ENCODE measurements at regions not wholly inside any gene's neighbourhood (a gene's known extent, or its start where the extent isn't known, plus 50 kb on each side); places are given as distances from the start of the nearest gene placed in this dataset.

GRCh38 chr13:67754012-67754411 lies 523.9 kb upstream of the PCDH9 start:
- TF ChIP-seq TAF1 (IDR thresholded peaks at IDR 0.05; ENCODE audit: low read depth) (no peak), FOXM1 (IDR thresholded peaks at IDR 0.05; ENCODE audit: borderline replicate concordance, low read depth) (no peak), CEBPB (IDR thresholded peaks at IDR 0.05) (no peak), RAD21 (IDR thresholded peaks at IDR 0.05; ENCODE audit: low read depth) (no peak), ZBTB7A (IDR thresholded peaks at IDR 0.05; ENCODE audit: low read depth) (no peak)

DNA sequence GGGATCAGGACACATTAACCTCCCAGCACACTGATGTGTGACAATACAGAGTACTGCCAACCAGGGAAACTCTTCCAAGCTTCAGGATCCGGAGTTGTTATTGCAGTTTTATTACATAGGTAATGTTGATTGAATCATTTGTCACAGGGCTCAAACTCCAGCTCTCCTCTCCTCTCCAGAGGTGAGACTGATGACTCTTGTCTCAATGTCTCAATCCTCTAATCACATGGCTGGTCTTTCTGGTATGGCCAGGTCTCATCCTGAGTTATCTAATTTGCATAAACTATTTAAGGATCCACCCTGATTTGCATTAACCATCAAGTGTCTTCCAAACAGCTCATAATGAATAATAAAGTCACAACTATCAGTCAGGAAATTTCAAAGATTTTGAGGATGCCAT lies 522.6 kb upstream of the PCDH9 start:
- TF ChIP-seq TAF1 (IDR thresholded peaks at IDR 0.05; ENCODE audit: low read depth) (no peak), FOXM1 (IDR thresholded peaks at IDR 0.05; ENCODE audit: borderline replicate concordance, low read depth) (no peak), USF1 (IDR thresholded peaks at IDR 0.05) (no peak), TEAD4 (IDR thresholded peaks at IDR 0.05) (no peak), EP300 (IDR thresholded peaks at IDR 0.05; ENCODE audit: borderline replicate concordance) (no peak), ZBTB7A (IDR thresholded peaks at IDR 0.05; ENCODE audit: low read depth) (no peak), CREB1 (IDR thresholded peaks at IDR 0.05; ENCODE audit: low read depth) (no peak)
- TF ChIP-seq, protein P1, sequence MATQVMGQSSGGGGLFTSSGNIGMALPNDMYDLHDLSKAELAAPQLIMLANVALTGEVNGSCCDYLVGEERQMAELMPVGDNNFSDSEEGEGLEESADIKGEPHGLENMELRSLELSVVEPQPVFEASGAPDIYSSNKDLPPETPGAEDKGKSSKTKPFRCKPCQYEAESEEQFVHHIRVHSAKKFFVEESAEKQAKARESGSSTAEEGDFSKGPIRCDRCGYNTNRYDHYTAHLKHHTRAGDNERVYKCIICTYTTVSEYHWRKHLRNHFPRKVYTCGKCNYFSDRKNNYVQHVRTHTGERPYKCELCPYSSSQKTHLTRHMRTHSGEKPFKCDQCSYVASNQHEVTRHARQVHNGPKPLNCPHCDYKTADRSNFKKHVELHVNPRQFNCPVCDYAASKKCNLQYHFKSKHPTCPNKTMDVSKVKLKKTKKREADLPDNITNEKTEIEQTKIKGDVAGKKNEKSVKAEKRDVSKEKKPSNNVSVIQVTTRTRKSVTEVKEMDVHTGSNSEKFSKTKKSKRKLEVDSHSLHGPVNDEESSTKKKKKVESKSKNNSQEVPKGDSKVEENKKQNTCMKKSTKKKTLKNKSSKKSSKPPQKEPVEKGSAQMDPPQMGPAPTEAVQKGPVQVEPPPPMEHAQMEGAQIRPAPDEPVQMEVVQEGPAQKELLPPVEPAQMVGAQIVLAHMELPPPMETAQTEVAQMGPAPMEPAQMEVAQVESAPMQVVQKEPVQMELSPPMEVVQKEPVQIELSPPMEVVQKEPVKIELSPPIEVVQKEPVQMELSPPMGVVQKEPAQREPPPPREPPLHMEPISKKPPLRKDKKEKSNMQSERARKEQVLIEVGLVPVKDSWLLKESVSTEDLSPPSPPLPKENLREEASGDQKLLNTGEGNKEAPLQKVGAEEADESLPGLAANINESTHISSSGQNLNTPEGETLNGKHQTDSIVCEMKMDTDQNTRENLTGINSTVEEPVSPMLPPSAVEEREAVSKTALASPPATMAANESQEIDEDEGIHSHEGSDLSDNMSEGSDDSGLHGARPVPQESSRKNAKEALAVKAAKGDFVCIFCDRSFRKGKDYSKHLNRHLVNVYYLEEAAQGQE (IDR thresholded peaks at IDR 0.05; ENCODE audit: low read depth) = no peak

- TF ChIP-seq YY1 (IDR thresholded peaks at IDR 0.05; ENCODE audit: low read depth) (no peak), TAF1 (IDR thresholded peaks at IDR 0.05; ENCODE audit: low read depth) (no peak), EP300 (IDR thresholded peaks at IDR 0.05; ENCODE audit: borderline replicate concordance) (no peak), NFIC (IDR thresholded peaks at IDR 0.05) (no peak)
Measured at GRCh38 chr13:67742478-67742877, 512.3 kb upstream of the PCDH9 start.

DNA sequence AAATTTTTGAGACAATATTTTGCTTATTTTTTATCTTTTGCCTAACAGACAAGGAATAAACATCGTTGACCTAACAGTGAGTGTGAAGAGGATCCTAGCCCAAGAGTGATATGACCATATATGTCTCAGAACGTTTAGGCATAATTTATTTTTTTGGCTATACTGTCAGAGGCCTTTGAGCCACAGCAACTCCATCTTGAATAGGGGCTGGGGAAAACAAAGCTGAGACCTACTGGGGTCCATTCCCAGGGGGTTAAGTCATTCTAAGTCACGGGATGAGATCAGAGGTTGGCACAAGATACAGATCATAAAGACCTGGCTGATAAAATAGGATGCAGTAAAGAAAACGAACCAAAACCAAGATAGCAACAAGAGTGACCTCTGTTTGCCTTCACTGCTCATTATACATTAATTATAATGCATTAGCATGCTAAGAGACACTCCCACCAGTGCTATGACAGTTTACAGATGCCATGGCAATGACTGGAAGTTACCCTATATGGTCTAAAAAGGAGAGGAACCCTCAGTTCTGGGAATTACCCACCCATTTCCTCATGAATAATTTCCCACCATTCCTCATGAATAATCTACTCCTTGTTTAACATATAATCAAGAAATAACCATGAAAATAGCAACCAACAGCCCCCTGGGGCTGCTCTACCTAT lies 510.9 kb upstream of the PCDH9 start:
- no peak for TF ChIP-seq USF1 (IDR thresholded peaks at IDR 0.05)
- TF ChIP-seq, protein P1 (IDR thresholded peaks at IDR 0.05; ENCODE audit: low read depth) = no peak
- no peak for TF ChIP-seq YY1 (IDR thresholded peaks at IDR 0.05; ENCODE audit: low read depth)
- TF ChIP-seq TAF1 (IDR thresholded peaks at IDR 0.05; ENCODE audit: low read depth) = no peak
- TF ChIP-seq FOXM1 (IDR thresholded peaks at IDR 0.05; ENCODE audit: borderline replicate concordance, low read depth) = no peak
- TF ChIP-seq TEAD4 (IDR thresholded peaks at IDR 0.05) = no peak
- TF ChIP-seq RAD21 (IDR thresholded peaks at IDR 0.05; ENCODE audit: low read depth) = no peak
- no peak for TF ChIP-seq TCF12 (IDR thresholded peaks at IDR 0.05; ENCODE audit: low read depth)
- no peak for TF ChIP-seq NFIC (IDR thresholded peaks at IDR 0.05)
- TF ChIP-seq ZBTB7A (IDR thresholded peaks at IDR 0.05; ENCODE audit: low read depth) = no peak
- TF ChIP-seq CREB1 (IDR thresholded peaks at IDR 0.05; ENCODE audit: low read depth) = no peak

DNA sequence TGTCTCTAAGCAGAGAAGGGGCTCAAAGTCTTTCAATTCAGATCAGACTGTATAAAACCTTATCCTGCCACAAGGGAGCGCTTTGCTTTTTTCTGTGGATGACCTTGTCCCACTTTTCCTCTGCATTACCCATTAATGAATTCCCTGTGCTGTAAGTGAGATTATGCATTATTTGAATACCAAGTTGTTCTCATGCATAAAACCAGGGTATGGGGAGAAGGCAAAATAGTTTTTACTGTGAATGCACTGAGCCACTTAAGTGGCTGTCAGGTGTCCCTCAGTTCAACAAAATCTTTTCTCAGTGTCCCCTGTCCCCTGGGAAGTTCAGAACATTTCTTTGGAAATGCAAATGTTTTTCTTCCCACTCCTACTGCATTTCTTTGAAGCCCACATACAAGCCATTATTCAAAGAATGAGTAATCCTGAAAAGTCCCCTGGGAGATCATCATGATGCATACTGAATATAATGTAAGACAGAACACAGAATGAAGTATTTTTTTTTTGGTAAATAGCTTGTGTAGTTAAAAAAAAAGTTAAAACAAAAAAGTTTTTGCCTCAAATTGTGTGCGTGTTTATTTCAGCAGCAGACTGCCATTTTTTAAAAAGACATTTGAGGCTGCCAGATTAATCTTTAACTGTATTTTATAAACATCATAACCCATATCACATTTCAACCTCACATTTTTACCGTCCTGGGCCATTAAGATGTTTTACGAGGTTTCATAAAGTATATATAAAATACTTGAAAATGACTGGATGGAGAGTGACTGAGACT lies 506.7 kb upstream of the PCDH9 start:
- no peak for TF ChIP-seq USF1 (IDR thresholded peaks at IDR 0.05)
- TF ChIP-seq RAD21 (IDR thresholded peaks at IDR 0.05; ENCODE audit: low read depth) = peak; percentile 60
- TF ChIP-seq YY1 (IDR thresholded peaks at IDR 0.05; ENCODE audit: low read depth) = no peak

DNA sequence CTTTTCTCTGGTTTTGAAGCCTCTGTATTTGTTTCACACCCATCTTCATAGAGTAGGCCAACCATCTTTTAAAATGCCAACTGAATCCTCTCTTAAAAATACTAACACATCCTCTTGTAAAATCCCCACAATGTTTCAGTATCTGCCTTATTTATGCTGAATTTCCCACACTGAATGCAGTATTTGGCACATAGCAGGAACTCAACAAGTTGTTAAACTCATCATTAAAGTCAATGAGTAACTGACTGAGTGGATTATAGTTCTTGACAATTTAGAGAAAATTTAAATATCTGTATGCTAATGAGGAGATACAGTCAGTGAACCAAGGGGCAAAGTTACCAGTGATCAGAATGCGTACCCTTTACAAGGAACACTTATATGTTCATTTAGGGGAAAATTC lies 505.5 kb upstream of the PCDH9 start:
- TF ChIP-seq USF1 (IDR thresholded peaks at IDR 0.05) = no peak
- TF ChIP-seq YY1 (IDR thresholded peaks at IDR 0.05; ENCODE audit: low read depth) = no peak
- TF ChIP-seq TEAD4 (IDR thresholded peaks at IDR 0.05) = no peak
- TF ChIP-seq, protein P1 (IDR thresholded peaks at IDR 0.05; ENCODE audit: low read depth) = no peak
- TF ChIP-seq ZBTB7A (IDR thresholded peaks at IDR 0.05; ENCODE audit: low read depth) = no peak
- TF ChIP-seq EP300 (IDR thresholded peaks at IDR 0.05; ENCODE audit: borderline replicate concordance) = no peak
- TF ChIP-seq CEBPB (IDR thresholded peaks at IDR 0.05) = no peak
- TF ChIP-seq TAF1 (IDR thresholded peaks at IDR 0.05; ENCODE audit: low read depth) = no peak
- TF ChIP-seq CREB1 (IDR thresholded peaks at IDR 0.05; ENCODE audit: low read depth) = no peak
- no peak for TF ChIP-seq FOXM1 (IDR thresholded peaks at IDR 0.05; ENCODE audit: borderline replicate concordance, low read depth)
- TF ChIP-seq, protein P2, sequence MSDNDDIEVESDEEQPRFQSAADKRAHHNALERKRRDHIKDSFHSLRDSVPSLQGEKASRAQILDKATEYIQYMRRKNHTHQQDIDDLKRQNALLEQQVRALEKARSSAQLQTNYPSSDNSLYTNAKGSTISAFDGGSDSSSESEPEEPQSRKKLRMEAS (IDR thresholded peaks at IDR 0.05) = no peak
